ENCODE measurements at regions not wholly inside any gene's neighbourhood (a gene's known extent, or its start where the extent isn't known, plus 50 kb on each side); places are given as distances from the start of the nearest gene placed in this dataset.

DNA sequence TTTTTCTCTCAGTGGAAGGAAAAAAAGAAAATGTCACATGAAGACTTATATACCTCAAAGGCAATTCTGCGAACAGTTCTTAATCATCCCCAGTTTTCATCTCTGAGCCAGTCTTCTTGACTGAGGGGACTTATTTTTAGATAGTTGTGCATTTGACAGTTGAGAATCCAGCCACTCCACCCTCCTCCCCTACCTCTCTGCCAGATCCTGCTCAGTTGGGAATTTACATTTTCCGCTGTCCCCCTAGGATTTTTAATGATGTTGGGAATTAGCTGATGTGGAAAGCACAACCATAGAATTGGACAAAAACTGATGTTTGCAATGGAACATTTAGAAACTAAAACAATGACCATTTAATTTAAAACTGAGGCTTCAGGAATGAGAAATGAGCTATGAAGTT is 194.3 kb upstream of the PIK3R1 start:
- TF ChIP-seq, protein P1, sequence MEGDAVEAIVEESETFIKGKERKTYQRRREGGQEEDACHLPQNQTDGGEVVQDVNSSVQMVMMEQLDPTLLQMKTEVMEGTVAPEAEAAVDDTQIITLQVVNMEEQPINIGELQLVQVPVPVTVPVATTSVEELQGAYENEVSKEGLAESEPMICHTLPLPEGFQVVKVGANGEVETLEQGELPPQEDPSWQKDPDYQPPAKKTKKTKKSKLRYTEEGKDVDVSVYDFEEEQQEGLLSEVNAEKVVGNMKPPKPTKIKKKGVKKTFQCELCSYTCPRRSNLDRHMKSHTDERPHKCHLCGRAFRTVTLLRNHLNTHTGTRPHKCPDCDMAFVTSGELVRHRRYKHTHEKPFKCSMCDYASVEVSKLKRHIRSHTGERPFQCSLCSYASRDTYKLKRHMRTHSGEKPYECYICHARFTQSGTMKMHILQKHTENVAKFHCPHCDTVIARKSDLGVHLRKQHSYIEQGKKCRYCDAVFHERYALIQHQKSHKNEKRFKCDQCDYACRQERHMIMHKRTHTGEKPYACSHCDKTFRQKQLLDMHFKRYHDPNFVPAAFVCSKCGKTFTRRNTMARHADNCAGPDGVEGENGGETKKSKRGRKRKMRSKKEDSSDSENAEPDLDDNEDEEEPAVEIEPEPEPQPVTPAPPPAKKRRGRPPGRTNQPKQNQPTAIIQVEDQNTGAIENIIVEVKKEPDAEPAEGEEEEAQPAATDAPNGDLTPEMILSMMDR (IDR thresholded peaks at IDR 0.05; ENCODE audit: insufficient read depth, low read depth, low read length), result no peak
- no peak for TF ChIP-seq EZH2 (IDR thresholded peaks at IDR 0.05; ENCODE audit: insufficient read depth, low read length)

All from astrocyte (in vitro differentiated cells and primary cell).